ENCODE measurements at regions not wholly inside any gene's neighbourhood (a gene's known extent, or its start where the extent isn't known, plus 50 kb on each side); places are given as distances from the start of the nearest gene placed in this dataset.

DNA sequence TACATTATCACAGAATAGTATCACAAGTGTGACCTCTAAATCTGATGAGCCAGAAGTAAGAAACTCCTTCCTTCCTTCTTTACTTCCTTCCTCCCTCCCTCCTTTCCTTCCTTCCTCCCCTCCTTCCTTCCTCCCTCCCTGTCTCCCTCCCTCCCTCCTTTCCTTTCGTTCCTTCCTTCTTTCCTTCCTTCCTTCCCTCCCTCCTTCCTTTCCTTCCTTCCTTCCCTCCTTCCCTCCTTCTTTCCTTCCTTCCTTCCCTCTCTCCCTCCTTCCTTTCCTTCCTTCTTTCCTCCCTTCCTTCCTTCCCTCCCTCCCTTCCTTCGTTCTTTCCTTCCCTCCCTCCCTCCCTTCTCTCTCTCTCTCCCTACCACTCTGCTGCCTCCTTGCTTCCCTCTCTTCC lies 359.2 kb downstream of the OSR1 start:
- TF ChIP-seq, protein P1, sequence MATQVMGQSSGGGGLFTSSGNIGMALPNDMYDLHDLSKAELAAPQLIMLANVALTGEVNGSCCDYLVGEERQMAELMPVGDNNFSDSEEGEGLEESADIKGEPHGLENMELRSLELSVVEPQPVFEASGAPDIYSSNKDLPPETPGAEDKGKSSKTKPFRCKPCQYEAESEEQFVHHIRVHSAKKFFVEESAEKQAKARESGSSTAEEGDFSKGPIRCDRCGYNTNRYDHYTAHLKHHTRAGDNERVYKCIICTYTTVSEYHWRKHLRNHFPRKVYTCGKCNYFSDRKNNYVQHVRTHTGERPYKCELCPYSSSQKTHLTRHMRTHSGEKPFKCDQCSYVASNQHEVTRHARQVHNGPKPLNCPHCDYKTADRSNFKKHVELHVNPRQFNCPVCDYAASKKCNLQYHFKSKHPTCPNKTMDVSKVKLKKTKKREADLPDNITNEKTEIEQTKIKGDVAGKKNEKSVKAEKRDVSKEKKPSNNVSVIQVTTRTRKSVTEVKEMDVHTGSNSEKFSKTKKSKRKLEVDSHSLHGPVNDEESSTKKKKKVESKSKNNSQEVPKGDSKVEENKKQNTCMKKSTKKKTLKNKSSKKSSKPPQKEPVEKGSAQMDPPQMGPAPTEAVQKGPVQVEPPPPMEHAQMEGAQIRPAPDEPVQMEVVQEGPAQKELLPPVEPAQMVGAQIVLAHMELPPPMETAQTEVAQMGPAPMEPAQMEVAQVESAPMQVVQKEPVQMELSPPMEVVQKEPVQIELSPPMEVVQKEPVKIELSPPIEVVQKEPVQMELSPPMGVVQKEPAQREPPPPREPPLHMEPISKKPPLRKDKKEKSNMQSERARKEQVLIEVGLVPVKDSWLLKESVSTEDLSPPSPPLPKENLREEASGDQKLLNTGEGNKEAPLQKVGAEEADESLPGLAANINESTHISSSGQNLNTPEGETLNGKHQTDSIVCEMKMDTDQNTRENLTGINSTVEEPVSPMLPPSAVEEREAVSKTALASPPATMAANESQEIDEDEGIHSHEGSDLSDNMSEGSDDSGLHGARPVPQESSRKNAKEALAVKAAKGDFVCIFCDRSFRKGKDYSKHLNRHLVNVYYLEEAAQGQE (IDR thresholded peaks at IDR 0.05) = no peak
- TF ChIP-seq JUND (IDR thresholded peaks at IDR 0.05) (no peak), RAD21 (IDR thresholded peaks at IDR 0.05) (no peak), RXRA (IDR thresholded peaks at IDR 0.05) (no peak), GABPA (IDR thresholded peaks at IDR 0.05 in 1 of 2, conservative IDR thresholded peaks at IDR 0.05 in 1 of 2) (no peak), YY1 (IDR thresholded peaks at IDR 0.05) (no peak), SP1 (IDR thresholded peaks at IDR 0.05) (no peak), TAF1 (conservative IDR thresholded peaks at IDR 0.05) (no peak)
- TF ChIP-seq, protein P2, sequence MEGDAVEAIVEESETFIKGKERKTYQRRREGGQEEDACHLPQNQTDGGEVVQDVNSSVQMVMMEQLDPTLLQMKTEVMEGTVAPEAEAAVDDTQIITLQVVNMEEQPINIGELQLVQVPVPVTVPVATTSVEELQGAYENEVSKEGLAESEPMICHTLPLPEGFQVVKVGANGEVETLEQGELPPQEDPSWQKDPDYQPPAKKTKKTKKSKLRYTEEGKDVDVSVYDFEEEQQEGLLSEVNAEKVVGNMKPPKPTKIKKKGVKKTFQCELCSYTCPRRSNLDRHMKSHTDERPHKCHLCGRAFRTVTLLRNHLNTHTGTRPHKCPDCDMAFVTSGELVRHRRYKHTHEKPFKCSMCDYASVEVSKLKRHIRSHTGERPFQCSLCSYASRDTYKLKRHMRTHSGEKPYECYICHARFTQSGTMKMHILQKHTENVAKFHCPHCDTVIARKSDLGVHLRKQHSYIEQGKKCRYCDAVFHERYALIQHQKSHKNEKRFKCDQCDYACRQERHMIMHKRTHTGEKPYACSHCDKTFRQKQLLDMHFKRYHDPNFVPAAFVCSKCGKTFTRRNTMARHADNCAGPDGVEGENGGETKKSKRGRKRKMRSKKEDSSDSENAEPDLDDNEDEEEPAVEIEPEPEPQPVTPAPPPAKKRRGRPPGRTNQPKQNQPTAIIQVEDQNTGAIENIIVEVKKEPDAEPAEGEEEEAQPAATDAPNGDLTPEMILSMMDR (IDR thresholded peaks at IDR 0.05; ENCODE audit: low read depth, low read length, missing input control) = no peak
- TF ChIP-seq, protein P3, sequence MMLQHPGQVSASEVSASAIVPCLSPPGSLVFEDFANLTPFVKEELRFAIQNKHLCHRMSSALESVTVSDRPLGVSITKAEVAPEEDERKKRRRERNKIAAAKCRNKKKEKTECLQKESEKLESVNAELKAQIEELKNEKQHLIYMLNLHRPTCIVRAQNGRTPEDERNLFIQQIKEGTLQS (IDR thresholded peaks at IDR 0.05) = no peak
- TF ChIP-seq, protein P4, sequence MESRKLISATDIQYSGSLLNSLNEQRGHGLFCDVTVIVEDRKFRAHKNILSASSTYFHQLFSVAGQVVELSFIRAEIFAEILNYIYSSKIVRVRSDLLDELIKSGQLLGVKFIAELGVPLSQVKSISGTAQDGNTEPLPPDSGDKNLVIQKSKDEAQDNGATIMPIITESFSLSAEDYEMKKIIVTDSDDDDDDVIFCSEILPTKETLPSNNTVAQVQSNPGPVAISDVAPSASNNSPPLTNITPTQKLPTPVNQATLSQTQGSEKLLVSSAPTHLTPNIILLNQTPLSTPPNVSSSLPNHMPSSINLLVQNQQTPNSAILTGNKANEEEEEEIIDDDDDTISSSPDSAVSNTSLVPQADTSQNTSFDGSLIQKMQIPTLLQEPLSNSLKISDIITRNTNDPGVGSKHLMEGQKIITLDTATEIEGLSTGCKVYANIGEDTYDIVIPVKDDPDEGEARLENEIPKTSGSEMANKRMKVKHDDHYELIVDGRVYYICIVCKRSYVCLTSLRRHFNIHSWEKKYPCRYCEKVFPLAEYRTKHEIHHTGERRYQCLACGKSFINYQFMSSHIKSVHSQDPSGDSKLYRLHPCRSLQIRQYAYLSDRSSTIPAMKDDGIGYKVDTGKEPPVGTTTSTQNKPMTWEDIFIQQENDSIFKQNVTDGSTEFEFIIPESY (IDR thresholded peaks at IDR 0.05) = no peak
- TF ChIP-seq, protein P5, sequence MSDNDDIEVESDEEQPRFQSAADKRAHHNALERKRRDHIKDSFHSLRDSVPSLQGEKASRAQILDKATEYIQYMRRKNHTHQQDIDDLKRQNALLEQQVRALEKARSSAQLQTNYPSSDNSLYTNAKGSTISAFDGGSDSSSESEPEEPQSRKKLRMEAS (IDR thresholded peaks at IDR 0.05) = no peak

Data from liver (tissue), 3 donors.